NCI-H1048 (cell line): ENCODE measurements at regions not wholly inside any gene's neighbourhood (a gene's known extent, or its start where the extent isn't known, plus 50 kb on each side); places are given as distances from the start of the nearest gene placed in this dataset.
A peak's percentile ranks its signal among the peaks of the same experiment; 100 is the strongest.
"Not testable (repeated sequence)": the region's sequence is repeated elsewhere in the genome, so short reads cannot be mapped to it uniquely, and the experiment has no call there.

Source experiments
- DNase-seq: peaks from one replicate; lab custom pipeline; 2025; lab: John Stamatoyannopoulos, UW

- DNase-seq = not testable (repeated sequence)
These were observed 84.5 kb upstream of the FBXO28 start for GRCh38 chr1:224029286-224030025.

DNA sequence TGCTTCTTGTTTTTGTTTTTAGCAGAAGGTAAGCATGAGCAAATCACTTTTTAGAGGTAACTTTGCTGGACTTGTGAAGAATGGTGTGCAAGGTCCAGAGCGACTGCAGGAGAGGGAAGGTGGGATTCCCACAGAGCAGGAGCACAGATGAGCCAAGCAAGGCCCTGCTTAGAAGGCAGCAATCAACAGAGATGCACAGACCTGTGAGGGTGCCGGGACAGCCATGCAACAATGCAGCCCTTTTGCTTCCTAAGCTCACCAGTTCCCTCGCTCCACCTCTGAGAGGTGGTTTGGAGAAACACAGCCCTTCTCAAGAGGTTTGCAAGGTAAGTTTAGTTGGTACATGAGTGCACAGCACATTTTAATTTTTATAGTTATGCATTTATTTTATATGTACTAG is 85.1 kb upstream of the FBXO28 start:
- DNase-seq = not testable (repeated sequence)

DNA sequence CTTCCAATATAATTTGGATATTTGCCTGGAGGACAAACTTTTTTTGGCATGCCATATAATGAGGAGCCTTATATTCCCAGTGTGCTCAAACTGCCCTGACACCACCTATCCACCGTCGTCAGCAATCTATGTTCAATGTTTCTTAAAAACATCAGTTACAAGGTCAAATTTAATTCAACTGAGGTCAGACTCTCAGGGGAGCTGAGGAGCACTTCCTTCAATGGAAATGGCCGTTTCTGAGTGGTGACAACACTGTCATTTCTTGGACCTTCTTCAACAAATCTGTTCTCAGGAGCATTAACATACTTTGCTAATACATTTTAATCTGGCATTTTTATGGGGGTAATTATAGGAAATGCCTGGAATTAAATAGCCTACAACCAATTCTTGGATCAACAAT is 90.8 kb upstream of the FBXO28 start:
- DNase-seq = not testable (repeated sequence)

- not testable (repeated sequence) for DNase-seq
These were observed 91.5 kb upstream of the FBXO28 start for GRCh38 chr1:224022249-224022970.

GRCh38 chr1:224019866-224020265 is 94.0 kb upstream of the FBXO28 start:
- not testable (repeated sequence) for DNase-seq

DNA sequence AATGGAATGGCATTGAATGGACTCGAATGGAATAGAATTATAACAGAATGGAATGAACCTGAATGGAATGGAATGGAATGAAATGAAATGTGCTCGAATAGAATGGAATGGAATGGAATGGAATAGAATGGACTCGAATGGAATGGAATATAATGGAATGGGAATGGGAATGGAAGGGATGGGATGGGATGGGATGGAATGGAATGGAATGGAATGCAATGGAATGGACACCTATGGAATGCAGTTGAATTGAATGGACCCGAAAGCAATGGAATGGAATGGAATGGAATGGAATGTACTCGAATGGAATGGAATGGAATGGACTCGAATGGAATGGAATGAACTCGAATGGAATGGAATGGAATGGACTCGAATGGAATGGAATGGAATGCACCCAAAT is 98.1 kb upstream of the FBXO28 start:
- not testable (repeated sequence) for DNase-seq

GRCh38 chr1:224014330-224014649 is 99.6 kb upstream of the FBXO28 start:
- DNase-seq = no peak

- DNase-seq = not testable (repeated sequence)
These were observed 100.1 kb upstream of the FBXO28 start for GRCh38 chr1:224013626-224014329.

GRCh38 chr1:224012807-224013434 is 101.0 kb upstream of the FBXO28 start:
- not testable (repeated sequence) for DNase-seq

GRCh38 chr1:224012162-224012561 is 101.7 kb upstream of the FBXO28 start:
- not testable (repeated sequence) for DNase-seq

GRCh38 chr1:224011751-224012150 is 102.2 kb upstream of the FBXO28 start:
- not testable (repeated sequence) for DNase-seq

DNA sequence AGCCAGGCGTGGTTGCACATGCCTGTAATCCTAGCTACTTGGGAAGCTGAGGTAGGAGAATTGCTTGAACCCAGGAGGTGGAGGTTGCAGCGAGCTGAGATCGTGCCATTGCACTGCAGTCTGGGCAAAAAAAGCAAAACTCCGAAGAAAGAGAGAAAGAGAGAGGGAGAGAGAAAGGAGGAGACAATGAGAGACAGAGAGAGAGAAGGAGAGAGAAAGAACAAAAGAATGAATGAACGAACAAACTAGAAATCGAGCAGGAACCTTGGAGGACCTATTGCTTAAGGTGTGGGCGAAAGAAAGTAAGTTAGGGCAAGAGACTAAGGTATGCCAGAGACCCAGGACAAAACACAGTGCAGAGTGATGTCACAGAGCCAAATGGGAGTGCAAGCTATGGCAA is 102.8 kb upstream of the FBXO28 start:
- DNase-seq = not testable (repeated sequence)

DNA sequence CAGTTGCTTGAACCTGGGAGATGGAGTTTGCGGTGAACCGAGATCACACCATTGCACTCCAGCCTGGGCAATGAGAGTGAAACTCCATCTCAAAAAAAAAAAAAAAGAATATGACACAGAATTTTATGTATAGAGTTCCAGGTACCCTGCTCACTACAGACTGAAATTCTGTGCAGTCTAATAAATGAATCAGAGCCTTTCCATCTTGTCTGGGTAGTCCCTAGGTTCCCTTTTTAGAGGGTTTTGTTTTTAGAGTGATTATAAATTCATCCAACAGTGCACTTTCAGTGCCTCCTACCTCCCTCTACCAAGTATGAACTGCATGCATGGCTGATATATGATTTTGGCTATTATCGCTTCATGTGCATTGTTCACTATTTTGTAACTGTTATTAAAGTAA is 107.9 kb upstream of the FBXO28 start:
- not testable (repeated sequence) for DNase-seq

DNA sequence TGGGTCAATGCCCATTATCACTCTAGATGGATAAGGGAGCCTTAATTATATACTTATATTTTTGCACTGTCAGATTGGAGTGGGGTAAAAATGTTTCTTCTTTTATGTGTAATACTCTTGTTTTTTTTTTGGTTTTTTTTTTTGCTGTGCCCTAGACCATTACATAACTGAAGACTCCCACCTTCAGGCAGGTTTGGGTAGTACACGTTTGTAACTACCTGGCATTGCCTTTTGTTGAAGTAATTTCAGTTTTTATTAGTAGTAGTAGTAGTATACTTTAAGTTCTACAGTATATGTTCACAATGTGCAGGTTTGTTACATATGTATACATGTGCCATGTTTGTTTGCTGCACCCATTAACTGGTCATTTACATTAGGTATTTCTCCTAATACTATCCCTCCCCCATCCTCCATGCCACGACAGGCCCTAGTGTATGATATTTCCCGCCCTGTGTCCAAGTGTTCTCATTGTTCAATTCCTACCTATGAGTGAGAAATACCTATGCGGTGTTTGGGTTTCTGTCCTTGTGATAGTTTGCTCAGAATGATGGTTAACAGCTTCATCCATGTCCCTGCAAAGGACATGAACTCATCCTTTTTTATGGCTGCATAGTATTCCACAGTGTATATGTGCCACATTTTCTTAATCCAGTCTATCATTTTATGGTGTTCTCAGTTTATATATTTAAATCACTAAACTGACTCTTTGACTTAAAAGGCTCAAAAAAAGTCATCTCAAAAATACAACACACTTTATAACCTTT is 109.2 kb upstream of the FBXO28 start:
- not testable (repeated sequence) for DNase-seq

DNA sequence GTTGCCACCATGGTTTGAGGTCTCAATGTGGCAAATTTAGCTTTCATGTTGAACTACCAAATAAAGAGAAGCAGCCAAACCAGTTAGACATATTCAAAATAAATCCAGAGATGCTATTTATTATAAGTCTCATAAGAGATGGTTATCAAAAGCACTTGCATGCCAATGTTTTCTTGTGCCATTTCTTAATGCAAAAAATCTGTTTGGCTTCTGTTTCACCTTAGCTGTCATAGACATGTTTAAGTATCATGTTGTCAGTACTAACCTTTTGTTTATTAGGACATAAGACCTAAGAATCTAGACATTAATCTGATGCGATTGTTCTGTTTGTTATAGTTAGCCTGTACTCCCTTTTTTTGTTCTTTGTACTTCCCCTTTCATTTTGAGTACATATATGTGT is 110.0 kb upstream of the FBXO28 start:
- not testable (repeated sequence) for DNase-seq

- DNase-seq = not testable (repeated sequence)
These were observed 112.2 kb upstream of the FBXO28 start for GRCh38 chr1:224001757-224002156.

- not testable (repeated sequence) for DNase-seq
These were observed 114.2 kb upstream of the FBXO28 start for GRCh38 chr1:223999761-224000160.

GRCh38 chr1:223998676-223999455 is 115.0 kb upstream of the FBXO28 start:
- not testable (repeated sequence) for DNase-seq

- DNase-seq = not testable (repeated sequence)
These were observed 117.5 kb upstream of the FBXO28 start for GRCh38 chr1:223996376-223996775.

DNA sequence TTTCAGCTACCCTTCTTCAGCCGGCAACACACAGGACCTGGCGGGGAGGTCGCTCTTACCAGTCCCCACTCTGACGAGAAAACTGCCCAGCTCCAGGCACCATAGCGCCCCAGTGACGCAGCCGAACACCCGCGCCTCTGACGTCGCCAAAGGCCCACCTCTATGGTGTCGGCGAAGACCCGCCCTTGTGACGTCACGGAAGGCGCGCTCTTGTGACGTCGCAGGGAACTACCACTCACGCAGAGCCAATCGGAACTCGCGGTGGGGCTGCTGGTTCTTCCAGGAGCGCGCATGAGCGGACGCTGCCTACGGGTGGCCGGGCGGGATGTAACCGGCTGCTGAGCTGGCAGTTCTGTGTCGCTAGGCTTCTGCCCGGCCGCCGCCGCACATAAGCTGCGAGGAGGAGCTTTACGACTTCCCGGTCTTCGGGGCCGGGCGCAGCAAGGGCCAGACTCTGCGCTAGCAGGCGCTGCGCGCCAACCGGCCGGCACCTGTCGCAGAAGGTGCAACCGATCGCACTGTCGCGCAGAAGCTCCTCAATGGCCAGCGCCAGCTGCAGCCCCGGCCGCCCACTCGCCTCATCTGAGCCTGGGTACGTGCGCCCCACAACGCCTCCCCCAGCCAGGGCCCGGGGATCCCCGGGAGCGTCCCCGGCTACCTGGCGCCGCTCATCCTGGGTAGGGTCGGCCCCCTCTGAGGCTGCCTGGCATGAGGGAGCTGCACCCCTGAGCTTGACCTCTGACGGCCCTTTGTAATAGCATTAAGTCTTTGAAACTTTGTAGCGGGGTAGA is 121.3 kb upstream of the FBXO28 start:
- DNase-seq = peak; percentile 100
